ENCODE measurements at regions not wholly inside any gene's neighbourhood (a gene's known extent, or its start where the extent isn't known, plus 50 kb on each side); places are given as distances from the start of the nearest gene placed in this dataset.

- Histone ChIP-seq H3K4me3 (no peak overlapping the region), H3K27ac (no peak overlapping the region), H3K27me3 (no peaks in the 10 kb centered on the region), H3K36me3 (no peaks in the 10 kb centered on the region), H3K4me1 (no peaks in the 10 kb centered on the region), H3K9me3 (no peaks in the 10 kb centered on the region)
- DNase-seq = no peak
- intact Hi-C loops (cut with DNase I; ENCODE audit: low total_unique reads) = no loop called here
- TF ChIP-seq CTCF (IDR thresholded peaks at IDR 0.05) = no peak
Measured at GRCh38 chr14:25551674-25552073, 501.7 kb upstream of the STXBP6 start.

- Histone ChIP-seq H3K27ac (no peak overlapping the region), H3K9me3 (no peaks in the 10 kb centered on the region), H3K36me3 (no peaks in the 10 kb centered on the region), H3K4me3 (no peak overlapping the region), H3K27me3 (no peaks in the 10 kb centered on the region), H3K4me1 (no peaks in the 10 kb centered on the region)
- no peak for TF ChIP-seq CTCF (IDR thresholded peaks at IDR 0.05)
- no peak for DNase-seq
- intact Hi-C loops (cut with DNase I; ENCODE audit: low total_unique reads) = no loop called here
Measured at GRCh38 chr14:25546826-25547225, 496.9 kb upstream of the STXBP6 start.

- Histone ChIP-seq H3K27me3 (no peaks in the 10 kb centered on the region), H3K36me3 (no peaks in the 10 kb centered on the region), H3K27ac (no peak overlapping the region), H3K9me3 (no peaks in the 10 kb centered on the region), H3K4me1 (no peaks in the 10 kb centered on the region), H3K4me3 (no peak overlapping the region)
- TF ChIP-seq CTCF (IDR thresholded peaks at IDR 0.05) = peak in 1 of 2 experiments; percentile 6
- DNase-seq = no peak
- intact Hi-C loops (cut with DNase I; ENCODE audit: low total_unique reads) = no loop called here
Measured at GRCh38 chr14:25537846-25538455, 488.0 kb upstream of the STXBP6 start.

- Histone ChIP-seq H3K27me3 (no peaks in the 10 kb centered on the region), H3K4me3 (no peak overlapping the region), H3K4me1 (no peaks in the 10 kb centered on the region), H3K27ac (no peak overlapping the region), H3K36me3 (no peaks in the 10 kb centered on the region), H3K9me3 (no peaks in the 10 kb centered on the region)
- DNase-seq = no peak
- intact Hi-C loops (cut with DNase I; ENCODE audit: low total_unique reads) = no loop called here
- TF ChIP-seq CTCF (IDR thresholded peaks at IDR 0.05) = no peak
Measured at GRCh38 chr14:25526290-25526689, 476.3 kb upstream of the STXBP6 start.

GRCh38 chr14:25522926-25523325 is 473.0 kb upstream of the STXBP6 start:
- Histone ChIP-seq H3K9me3 (no peaks in the 10 kb centered on the region), H3K4me1 (no peaks in the 10 kb centered on the region), H3K27ac (no peak overlapping the region), H3K27me3 (no peaks in the 10 kb centered on the region), H3K4me3 (no peak overlapping the region), H3K36me3 (no peaks in the 10 kb centered on the region)
- TF ChIP-seq CTCF (IDR thresholded peaks at IDR 0.05) = no peak
- DNase-seq = no peak
- intact Hi-C loops (cut with DNase I; ENCODE audit: low total_unique reads) = no loop called here

- Histone ChIP-seq H3K36me3 (no peaks in the 10 kb centered on the region), H3K27me3 (no peaks in the 10 kb centered on the region), H3K27ac (no peak overlapping the region), H3K4me1 (no peaks in the 10 kb centered on the region), H3K9me3 (no peaks in the 10 kb centered on the region), H3K4me3 (no peak overlapping the region)
- no peak for DNase-seq
- TF ChIP-seq CTCF (IDR thresholded peaks at IDR 0.05) = no peak
- intact Hi-C loops (cut with DNase I; ENCODE audit: low total_unique reads) = no loop called here
Measured at GRCh38 chr14:25522116-25522515, 472.2 kb upstream of the STXBP6 start.

Data from tibial artery (tissue), 4 donors.